ENCODE measurements at regions not wholly inside any gene's neighbourhood (a gene's known extent, or its start where the extent isn't known, plus 50 kb on each side); places are given as distances from the start of the nearest gene placed in this dataset.

DNA sequence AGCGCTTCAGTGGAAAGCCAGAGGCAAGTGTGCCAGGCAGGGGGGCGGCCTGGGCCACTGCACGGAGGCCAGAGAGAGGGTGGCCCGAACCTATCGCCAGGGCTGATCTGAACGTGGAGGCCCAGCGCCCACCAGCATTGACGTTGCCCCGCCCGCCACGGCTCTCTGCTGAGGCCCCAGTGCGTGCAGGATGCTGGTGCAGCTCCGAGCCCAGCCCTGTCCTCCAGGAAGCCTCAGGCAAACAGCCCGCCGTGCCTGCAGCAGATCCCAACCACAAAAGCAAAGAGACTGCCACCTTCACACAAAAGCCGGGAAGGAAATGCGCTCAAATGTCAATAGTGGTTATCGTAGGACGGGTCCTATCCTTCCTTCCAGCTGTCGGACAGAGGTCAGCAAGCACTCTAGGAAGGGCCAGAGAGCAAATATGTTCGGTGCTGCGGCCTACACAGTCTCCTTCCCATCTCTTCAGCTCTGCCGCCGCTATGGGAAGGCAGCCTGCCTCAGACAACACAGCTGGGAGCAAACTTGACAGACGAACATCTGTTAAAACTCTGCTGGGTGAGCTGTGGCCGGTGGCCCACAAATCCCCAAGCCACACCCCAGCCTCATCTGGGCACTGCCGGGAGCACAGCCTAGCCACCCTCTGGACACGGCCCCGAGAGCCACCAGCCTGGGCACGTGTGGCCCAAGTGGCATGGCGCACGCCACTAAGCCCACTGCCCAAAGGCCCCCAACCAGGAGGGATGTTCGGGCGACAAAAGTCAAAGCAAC lies 146.2 kb downstream of the CRYBB2 start:
- DNase-seq (ENCODE audit: low spot score), result no peak
- no peaks in the 10 kb centered on the region for H3K9me3 ChIP-seq
- H3K4me3 ChIP-seq, result no peak overlapping the region
- no peaks in the 10 kb centered on the region for H3K27me3 ChIP-seq
- no peak overlapping the region for H3K27ac ChIP-seq
- TF ChIP-seq, protein P1, sequence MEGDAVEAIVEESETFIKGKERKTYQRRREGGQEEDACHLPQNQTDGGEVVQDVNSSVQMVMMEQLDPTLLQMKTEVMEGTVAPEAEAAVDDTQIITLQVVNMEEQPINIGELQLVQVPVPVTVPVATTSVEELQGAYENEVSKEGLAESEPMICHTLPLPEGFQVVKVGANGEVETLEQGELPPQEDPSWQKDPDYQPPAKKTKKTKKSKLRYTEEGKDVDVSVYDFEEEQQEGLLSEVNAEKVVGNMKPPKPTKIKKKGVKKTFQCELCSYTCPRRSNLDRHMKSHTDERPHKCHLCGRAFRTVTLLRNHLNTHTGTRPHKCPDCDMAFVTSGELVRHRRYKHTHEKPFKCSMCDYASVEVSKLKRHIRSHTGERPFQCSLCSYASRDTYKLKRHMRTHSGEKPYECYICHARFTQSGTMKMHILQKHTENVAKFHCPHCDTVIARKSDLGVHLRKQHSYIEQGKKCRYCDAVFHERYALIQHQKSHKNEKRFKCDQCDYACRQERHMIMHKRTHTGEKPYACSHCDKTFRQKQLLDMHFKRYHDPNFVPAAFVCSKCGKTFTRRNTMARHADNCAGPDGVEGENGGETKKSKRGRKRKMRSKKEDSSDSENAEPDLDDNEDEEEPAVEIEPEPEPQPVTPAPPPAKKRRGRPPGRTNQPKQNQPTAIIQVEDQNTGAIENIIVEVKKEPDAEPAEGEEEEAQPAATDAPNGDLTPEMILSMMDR (IDR thresholded peaks at IDR 0.05), result no peak
- H3K4me1 ChIP-seq, result peaks cover 0 to 40% of the 10 kb centered on the region in 2 donors
- no peaks in the 10 kb centered on the region for H3K36me3 ChIP-seq

DNA sequence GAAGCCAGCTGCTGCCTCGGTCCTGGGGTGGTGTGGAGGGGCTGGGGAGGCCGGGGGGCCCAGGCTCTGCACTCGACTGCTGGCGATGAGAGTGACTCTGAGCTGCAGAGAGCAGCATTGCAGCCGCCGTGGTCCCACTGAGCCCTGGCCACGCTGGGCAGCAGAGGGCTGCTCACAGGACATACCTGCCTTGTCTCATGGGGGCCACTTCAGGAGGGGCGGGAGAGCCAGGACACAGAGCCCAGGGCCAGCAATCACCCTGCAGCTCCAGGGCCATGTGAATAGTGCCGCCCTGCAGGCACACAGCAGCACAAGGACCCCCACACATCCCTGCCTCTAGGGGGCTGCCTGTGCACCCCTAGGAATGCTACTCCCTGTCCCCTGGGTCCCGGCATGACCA lies 147.0 kb downstream of the CRYBB2 start:
- TF ChIP-seq, protein P1 (IDR thresholded peaks at IDR 0.05), result no peak
- no peak overlapping the region for H3K27ac ChIP-seq

DNA sequence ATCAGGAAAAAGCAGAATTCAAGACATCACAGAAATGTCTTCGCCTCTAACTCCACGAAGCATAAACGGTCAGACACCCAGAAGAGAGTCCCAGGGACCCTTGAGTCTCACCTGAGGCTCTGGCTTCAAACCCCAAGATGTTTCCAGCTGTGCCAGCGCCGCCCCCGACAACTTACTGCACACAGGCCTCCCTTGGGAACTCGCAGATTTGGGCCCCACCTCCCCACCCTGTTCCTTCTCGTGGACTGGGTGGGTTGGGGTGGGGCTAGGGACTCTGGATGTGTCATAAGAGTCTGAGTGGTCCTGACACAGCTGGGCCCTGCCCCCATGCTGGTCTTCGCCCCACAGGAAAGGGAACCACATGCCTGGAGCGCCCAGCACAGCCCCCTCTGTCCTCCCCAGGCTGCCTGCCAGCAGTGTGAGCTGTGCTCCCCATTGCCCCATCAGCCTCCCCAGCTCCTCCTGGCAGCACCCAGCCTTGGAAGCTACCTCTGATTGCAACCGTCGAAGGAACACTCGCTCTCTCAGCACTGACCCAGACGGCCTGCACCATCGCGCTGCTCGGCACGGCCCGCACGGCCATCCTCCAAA lies 147.5 kb downstream of the CRYBB2 start:
- H3K4me1 ChIP-seq, result peaks cover 0 to 39% of the 10 kb centered on the region in 2 donors
- DNase-seq (ENCODE audit: low spot score), result no peak
- H3K36me3 ChIP-seq, result no peaks in the 10 kb centered on the region
- H3K27me3 ChIP-seq, result no peaks in the 10 kb centered on the region
- H3K4me3 ChIP-seq, result no peak overlapping the region
- no peaks in the 10 kb centered on the region for H3K9me3 ChIP-seq
- TF ChIP-seq, protein P1 (IDR thresholded peaks at IDR 0.05), result no peak
- no peak overlapping the region for H3K27ac ChIP-seq

More for the DNA sequence above, 147.0 kb downstream of the CRYBB2 start:
- no peaks in the 10 kb centered on the region for H3K9me3 ChIP-seq
- no peaks in the 10 kb centered on the region for H3K27me3 ChIP-seq
- H3K4me1 ChIP-seq, result peaks cover 0 to 40% of the 10 kb centered on the region in 2 donors
- DNase-seq (ENCODE audit: low spot score), result no peak
- no peak overlapping the region for H3K4me3 ChIP-seq
- no peaks in the 10 kb centered on the region for H3K36me3 ChIP-seq

DNA sequence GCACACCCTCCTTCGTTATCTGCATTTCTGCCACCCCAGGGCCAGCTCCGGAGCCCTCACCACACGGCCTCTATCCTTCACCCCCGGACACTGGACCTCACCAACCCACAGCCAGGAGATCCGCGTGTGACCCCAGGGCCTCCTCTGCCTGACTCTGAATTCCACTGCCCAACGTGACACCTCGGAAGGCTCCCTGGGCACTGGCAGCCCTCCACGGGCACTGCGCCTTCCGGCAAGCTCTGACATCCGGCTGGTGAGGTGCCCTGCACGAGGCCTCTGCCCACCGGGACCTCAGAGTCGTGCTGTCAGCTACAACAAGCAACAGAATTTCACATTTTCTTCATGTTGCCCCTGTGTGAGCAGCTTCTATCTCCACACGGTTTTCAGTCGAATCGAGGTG lies 148.3 kb downstream of the CRYBB2 start:
- no peaks in the 10 kb centered on the region for H3K9me3 ChIP-seq
- peaks cover 0 to 31% of the 10 kb centered on the region in 2 donors for H3K4me1 ChIP-seq
- no peak for DNase-seq (ENCODE audit: low spot score)

DNA sequence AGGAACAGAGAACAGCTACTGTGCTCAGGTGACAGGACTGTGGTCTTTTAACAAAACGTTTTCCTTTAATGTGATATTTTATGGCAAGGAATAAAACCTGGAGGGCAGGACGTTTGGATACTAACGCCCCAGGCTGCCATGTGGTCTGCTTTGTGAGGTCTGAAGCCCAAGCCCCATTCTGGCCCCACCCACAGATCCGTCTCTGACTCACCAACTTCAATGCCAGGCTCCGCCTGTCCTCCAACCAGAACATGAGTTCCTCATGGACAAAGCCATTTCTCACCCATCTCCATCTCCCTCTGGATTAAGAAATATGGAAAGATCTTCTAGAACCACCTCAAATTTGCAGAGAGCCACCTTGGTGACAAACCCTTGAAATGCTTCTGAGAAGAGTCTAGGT lies 148.8 kb downstream of the CRYBB2 start:
- H3K27ac ChIP-seq, result no peak overlapping the region
- H3K36me3 ChIP-seq, result no peaks in the 10 kb centered on the region
- TF ChIP-seq, protein P1 (IDR thresholded peaks at IDR 0.05), result no peak
- no peaks in the 10 kb centered on the region for H3K9me3 ChIP-seq
- peaks cover 0 to 27% of the 10 kb centered on the region in 2 donors for H3K4me1 ChIP-seq
- no peak for DNase-seq (ENCODE audit: low spot score)
- no peaks in the 10 kb centered on the region for H3K27me3 ChIP-seq
- no peak overlapping the region for H3K4me3 ChIP-seq

More for the DNA sequence above, 148.3 kb downstream of the CRYBB2 start:
- TF ChIP-seq, protein P1 (IDR thresholded peaks at IDR 0.05), result no peak
- Histone ChIP-seq H3K4me3 (no peak overlapping the region), H3K36me3 (no peaks in the 10 kb centered on the region), H3K27ac (no peak overlapping the region), H3K27me3 (no peaks in the 10 kb centered on the region)

Data from right atrium auricular region (tissue), 2 donors.